ENCODE measurements at regions not wholly inside any gene's neighbourhood (a gene's known extent, or its start where the extent isn't known, plus 50 kb on each side); places are given as distances from the start of the nearest gene placed in this dataset.

DNA sequence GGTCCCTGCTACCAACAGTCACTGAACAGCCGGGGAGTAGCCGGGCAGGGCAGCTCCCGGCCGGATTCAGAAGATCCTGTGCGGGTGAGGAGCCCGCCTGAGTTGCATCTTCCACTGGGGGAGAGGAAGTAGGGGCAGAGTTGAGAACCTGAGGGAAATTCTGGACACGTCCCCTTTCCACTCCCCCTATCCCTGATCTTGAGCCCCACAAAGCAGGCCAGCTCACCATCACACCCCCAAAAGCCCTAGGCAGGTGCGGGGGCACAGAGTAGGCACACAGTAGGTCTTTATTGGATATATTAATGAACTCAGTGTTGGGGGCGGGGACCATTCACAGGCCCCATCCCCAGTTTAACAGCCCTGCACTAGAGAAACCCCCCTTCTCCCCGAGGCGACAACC is 81.9 kb upstream of the UXS1 start:
- H3K36me3 ChIP-seq (replicated peaks in 1 of 2; ENCODE audit: insufficient read depth in 1 of 2, low read depth in 2 of 2): no peaks in the 10 kb centered on the region
- H3K27me3 ChIP-seq: no peaks in the 10 kb centered on the region
- intact Hi-C loops (cut with DNase I): no loop called here
- no peaks in the 10 kb centered on the region for H3K4me1 ChIP-seq
- no peak overlapping the region for H3K4me3 ChIP-seq
- no peaks in the 10 kb centered on the region for H3K9me3 ChIP-seq
- TF ChIP-seq POLR2A (IDR thresholded peaks at IDR 0.05): no peak
- TF ChIP-seq, protein P1, sequence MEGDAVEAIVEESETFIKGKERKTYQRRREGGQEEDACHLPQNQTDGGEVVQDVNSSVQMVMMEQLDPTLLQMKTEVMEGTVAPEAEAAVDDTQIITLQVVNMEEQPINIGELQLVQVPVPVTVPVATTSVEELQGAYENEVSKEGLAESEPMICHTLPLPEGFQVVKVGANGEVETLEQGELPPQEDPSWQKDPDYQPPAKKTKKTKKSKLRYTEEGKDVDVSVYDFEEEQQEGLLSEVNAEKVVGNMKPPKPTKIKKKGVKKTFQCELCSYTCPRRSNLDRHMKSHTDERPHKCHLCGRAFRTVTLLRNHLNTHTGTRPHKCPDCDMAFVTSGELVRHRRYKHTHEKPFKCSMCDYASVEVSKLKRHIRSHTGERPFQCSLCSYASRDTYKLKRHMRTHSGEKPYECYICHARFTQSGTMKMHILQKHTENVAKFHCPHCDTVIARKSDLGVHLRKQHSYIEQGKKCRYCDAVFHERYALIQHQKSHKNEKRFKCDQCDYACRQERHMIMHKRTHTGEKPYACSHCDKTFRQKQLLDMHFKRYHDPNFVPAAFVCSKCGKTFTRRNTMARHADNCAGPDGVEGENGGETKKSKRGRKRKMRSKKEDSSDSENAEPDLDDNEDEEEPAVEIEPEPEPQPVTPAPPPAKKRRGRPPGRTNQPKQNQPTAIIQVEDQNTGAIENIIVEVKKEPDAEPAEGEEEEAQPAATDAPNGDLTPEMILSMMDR (IDR thresholded peaks at IDR 0.05): no peak
- WGBS, 2 donors: 93 to 96% methylated on average over 10 to 11 of the region's 11 CpGs
- ATAC-seq (no peak), DNase-seq (no peak)
- H3K27ac ChIP-seq: no peak overlapping the region

DNA sequence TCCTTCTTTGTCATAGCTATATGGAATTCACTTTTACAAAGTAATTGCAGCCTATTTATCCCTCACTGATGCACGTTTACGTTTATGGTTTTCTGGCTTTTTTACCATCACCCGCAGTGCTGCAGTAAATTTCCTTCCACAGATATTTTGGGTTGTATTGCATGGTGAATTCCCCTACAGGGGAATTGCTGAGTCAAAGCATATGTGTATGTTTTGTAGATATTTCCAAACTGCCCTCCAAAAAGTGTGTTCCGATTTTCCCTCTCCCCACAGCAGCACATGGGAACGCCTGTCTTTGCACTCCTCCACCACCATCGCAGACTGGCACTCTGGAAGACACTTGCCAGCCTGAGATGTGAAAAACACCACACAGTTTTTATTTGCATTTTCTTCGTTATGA is 80.6 kb upstream of the UXS1 start:
- Histone ChIP-seq H3K36me3 (replicated peaks in 1 of 2; ENCODE audit: insufficient read depth in 1 of 2, low read depth in 2 of 2) (no peaks in the 10 kb centered on the region), H3K27me3 (no peaks in the 10 kb centered on the region), H3K9me3 (no peaks in the 10 kb centered on the region), H3K4me3 (no peak overlapping the region), H3K4me1 (peaks cover 8% of the 10 kb centered on the region), H3K27ac (no peak overlapping the region)
- intact Hi-C loops (cut with DNase I): no loop called here
- ATAC-seq: no peak
- no peak for DNase-seq
- TF ChIP-seq POLR2A (IDR thresholded peaks at IDR 0.05): no peak
- TF ChIP-seq, protein P1 (IDR thresholded peaks at IDR 0.05): no peak
- WGBS, 2 donors: 73 to 78% methylated on average over 7 of the region's 7 CpGs

DNA sequence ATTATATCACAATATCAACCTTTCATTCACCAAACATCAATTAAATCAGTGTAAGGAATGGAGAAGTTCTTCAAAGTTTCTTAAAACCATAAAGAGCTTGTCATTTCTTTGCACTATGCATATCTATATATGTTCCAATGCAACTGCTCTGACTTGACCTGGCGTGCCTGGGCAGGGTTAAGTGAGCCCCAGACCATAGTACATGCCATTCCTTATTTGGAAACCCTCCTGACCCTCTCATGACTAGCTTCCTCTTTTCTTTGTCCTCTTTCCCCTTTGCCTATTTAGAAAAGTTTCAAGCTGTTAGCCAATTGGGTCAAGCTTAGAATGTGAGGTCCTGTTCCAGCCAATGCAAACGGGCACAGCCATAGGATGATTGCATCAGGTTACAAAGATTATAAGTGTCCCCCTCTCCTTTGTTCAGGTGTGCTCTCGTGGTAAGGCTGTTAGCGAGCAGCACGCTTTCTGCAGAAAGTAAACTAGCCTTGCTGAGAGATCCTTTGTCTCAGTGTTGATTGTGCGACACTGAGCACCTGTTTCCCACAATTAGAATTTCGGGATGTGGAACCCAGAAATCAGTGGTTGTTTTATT is 78.2 kb upstream of the UXS1 start:
- intact Hi-C loops (cut with DNase I): no loop called here
- Histone ChIP-seq H3K4me1 (peaks cover 13% of the 10 kb centered on the region), H3K4me3 (no peak overlapping the region), H3K36me3 (replicated peaks in 1 of 2; ENCODE audit: insufficient read depth in 1 of 2, low read depth in 2 of 2) (no peaks in the 10 kb centered on the region), H3K27ac (no peak overlapping the region), H3K27me3 (no peaks in the 10 kb centered on the region), H3K9me3 (no peaks in the 10 kb centered on the region)
- ATAC-seq (no peak), DNase-seq (peak in 1 of 4 donors; percentile 19)
- TF ChIP-seq POLR2A (IDR thresholded peaks at IDR 0.05): no peak
- TF ChIP-seq, protein P1 (IDR thresholded peaks at IDR 0.05): no peak
- 54 to 71% methylated on average over 7 of the region's 7 CpGs for WGBS, 2 donors

DNA sequence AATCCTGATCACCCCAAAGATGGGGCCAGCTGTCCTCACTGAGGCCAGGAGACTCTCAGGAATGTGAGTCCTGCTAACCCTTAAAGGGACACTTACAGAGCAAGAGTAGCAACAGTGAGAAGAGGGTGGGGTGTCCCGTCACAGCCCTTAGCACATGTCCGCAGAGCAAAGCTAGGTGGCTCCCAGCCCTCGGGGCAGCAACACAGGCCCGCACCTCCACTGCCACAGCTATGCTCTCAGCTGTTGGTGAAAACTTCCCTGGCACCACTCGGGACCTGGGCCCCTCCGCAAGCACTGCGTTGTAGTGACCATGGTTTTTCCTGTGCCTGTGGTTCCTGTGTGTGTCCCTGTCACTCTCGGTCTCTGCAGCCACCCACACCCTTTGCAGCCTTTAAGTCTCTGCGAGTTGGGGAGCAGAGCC is 76.4 kb upstream of the UXS1 start:
- 68 to 100% methylated on average over 1 to 9 of the region's 9 CpGs for WGBS, 2 donors
- ATAC-seq: no peak

More for the DNA sequence above, 76.4 kb upstream of the UXS1 start:
- TF ChIP-seq POLR2A (IDR thresholded peaks at IDR 0.05): no peak
- TF ChIP-seq, protein P1 (IDR thresholded peaks at IDR 0.05): no peak
- intact Hi-C loops (cut with DNase I): no loop called here
- DNase-seq: no peak
- Histone ChIP-seq H3K9me3 (no peaks in the 10 kb centered on the region), H3K4me3 (no peak overlapping the region), H3K4me1 (peaks cover 13% of the 10 kb centered on the region), H3K36me3 (replicated peaks in 1 of 2; ENCODE audit: insufficient read depth in 1 of 2, low read depth in 2 of 2) (no peaks in the 10 kb centered on the region), H3K27me3 (no peaks in the 10 kb centered on the region), H3K27ac (no peak overlapping the region)
